ENCODE measurements at regions not wholly inside any gene's neighbourhood (a gene's known extent, or its start where the extent isn't known, plus 50 kb on each side); places are given as distances from the start of the nearest gene placed in this dataset.

DNA sequence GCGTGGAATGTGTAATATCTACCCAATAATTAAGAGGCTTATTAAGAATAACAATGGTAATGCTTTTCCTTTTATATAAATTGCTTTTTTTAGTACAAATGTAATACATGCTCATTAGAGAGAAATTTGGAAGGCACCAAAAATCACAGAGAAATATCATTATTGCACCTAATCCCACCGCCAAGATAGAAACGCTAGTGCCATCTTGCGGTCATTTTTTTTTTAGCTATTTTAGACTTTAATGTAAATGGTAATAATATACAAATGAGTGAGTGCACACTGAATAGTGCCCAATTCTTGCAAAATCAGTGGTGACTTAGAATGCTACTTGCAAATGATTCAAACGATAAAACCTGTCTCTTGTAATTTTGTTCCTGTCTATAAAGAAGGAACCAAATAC is 576.8 kb upstream of the TMEM132C start:
- TF ChIP-seq EZH2 (IDR thresholded peaks at IDR 0.05; ENCODE audit: insufficient read depth, poor library complexity, severe bottlenecking) (no peak), EZH2phosphoT487 (IDR thresholded peaks at IDR 0.05; ENCODE audit: insufficient read depth, low read depth) (no peak)

Measured in GM23248 (cell line).